ENCODE measurements at regions not wholly inside any gene's neighbourhood (a gene's known extent, or its start where the extent isn't known, plus 50 kb on each side); places are given as distances from the start of the nearest gene placed in this dataset.
"Not testable (repeated sequence)": the region's sequence is repeated elsewhere in the genome, so short reads cannot be mapped to it uniquely, and the experiment has no call there.

GRCh38 chr12:113559466-113559865 is 87.8 kb upstream of the LHX5 start:
- no peak overlapping the region for H3K4me3 Mint-ChIP-seq
- DNase-seq (ENCODE audit: low spot score in 2 of 2) (no peak), ATAC-seq (ENCODE audit: low read depth) (no peak)

DNA sequence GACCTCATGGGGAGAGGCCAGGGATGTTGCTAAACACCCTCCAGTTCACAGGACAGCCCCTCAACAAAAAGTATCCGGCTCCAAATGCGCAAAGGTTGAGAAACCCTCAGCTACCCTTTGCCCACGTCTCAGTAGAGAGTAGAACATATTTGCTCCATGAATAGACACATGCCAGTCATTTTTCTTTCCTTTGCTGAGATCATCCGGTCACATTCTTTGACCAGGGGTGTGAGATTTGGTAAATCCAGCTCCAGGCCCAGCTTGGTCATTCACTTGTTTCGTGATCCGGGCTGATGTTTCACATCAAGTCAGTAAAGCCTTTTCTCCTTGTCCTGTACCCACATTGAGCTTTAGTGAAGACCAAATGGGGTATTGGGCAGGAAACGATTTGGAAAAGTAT is 83.6 kb upstream of the LHX5 start:
- ATAC-seq (ENCODE audit: low read depth) (no peak), DNase-seq (ENCODE audit: low spot score in 2 of 2) (no peak)
- Mint-ChIP-seq H3K4me3 (no peak overlapping the region), H3K4me1 (no peaks in the 10 kb centered on the region), H3K27ac (no peak overlapping the region), H3K36me3 (no peaks in the 10 kb centered on the region), H3K9me3 (peaks cover 3% of the 10 kb centered on the region), H3K27me3 (peaks cover 6% of the 10 kb centered on the region)

More at GRCh38 chr12:113559466-113559865, 87.8 kb upstream of the LHX5 start:
- Mint-ChIP-seq H3K4me1 (no peaks in the 10 kb centered on the region), H3K27ac (no peak overlapping the region), H3K27me3 (peaks cover 12% of the 10 kb centered on the region), H3K9me3 (peaks cover 1% of the 10 kb centered on the region), H3K36me3 (no peaks in the 10 kb centered on the region)

DNA sequence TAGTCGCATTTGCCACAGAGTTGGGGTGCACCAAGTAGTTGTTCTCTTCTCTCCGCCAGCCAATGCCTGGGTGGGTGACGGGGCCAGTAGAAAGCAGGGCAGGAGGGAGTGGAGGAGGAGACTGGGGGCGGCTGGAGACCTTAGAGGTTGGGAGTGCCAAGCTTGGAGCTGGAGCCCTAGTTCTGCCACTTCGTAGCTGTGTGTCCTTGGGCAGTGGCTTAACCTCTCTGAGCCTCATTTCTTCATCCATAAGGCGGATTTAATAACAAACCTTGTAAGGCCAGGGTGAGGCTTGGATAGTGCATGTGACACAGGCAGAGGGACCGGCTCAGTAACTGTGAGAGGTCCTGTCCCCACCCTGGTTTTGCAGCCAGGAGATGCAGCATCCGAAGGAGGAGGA is 81.1 kb upstream of the LHX5 start:
- Mint-ChIP-seq H3K4me1 (no peaks in the 10 kb centered on the region), H3K27ac (no peak overlapping the region), H3K9me3 (peaks cover 6% of the 10 kb centered on the region), H3K36me3 (no peaks in the 10 kb centered on the region), H3K4me3 (no peak overlapping the region), H3K27me3 (no peaks in the 10 kb centered on the region)
- no peak for DNase-seq (ENCODE audit: low spot score in 2 of 2)
- no peak for ATAC-seq (ENCODE audit: low read depth)

- peaks cover 6% of the 10 kb centered on the region for H3K27me3 Mint-ChIP-seq
- H3K36me3 Mint-ChIP-seq = no peaks in the 10 kb centered on the region
- no peak overlapping the region for H3K4me3 Mint-ChIP-seq
- DNase-seq (ENCODE audit: low spot score in 2 of 2) = no peak
- H3K27ac Mint-ChIP-seq = no peak overlapping the region
- no peak for ATAC-seq (ENCODE audit: low read depth)
- peaks cover 6% of the 10 kb centered on the region for H3K9me3 Mint-ChIP-seq
- H3K4me1 Mint-ChIP-seq = no peaks in the 10 kb centered on the region
Measured at GRCh38 chr12:113551563-113551962, 79.9 kb upstream of the LHX5 start.

- Mint-ChIP-seq H3K4me3 (no peak overlapping the region), H3K27me3 (peaks cover 6% of the 10 kb centered on the region), H3K36me3 (no peaks in the 10 kb centered on the region), H3K4me1 (no peaks in the 10 kb centered on the region), H3K9me3 (peaks cover 8% of the 10 kb centered on the region), H3K27ac (no peak overlapping the region)
- no peak for ATAC-seq (ENCODE audit: low read depth)
- no peak for DNase-seq (ENCODE audit: low spot score in 2 of 2)
Measured at GRCh38 chr12:113548467-113548866, 76.8 kb upstream of the LHX5 start.

- H3K27me3 Mint-ChIP-seq = peaks cover 6% of the 10 kb centered on the region
- H3K4me3 Mint-ChIP-seq = no peak overlapping the region
- H3K4me1 Mint-ChIP-seq = no peaks in the 10 kb centered on the region
- H3K27ac Mint-ChIP-seq = no peak overlapping the region
- ATAC-seq (ENCODE audit: low read depth) (no peak), DNase-seq (ENCODE audit: low spot score in 2 of 2) (no peak)
- H3K36me3 Mint-ChIP-seq = no peaks in the 10 kb centered on the region
- H3K9me3 Mint-ChIP-seq = peaks cover 8% of the 10 kb centered on the region
Measured at GRCh38 chr12:113546916-113547863, 75.5 kb upstream of the LHX5 start.

GRCh38 chr12:113537751-113538087 is 66.0 kb upstream of the LHX5 start:
- Mint-ChIP-seq H3K4me1 (no peaks in the 10 kb centered on the region), H3K27me3 (peaks cover 14% of the 10 kb centered on the region), H3K4me3 (no peak overlapping the region), H3K27ac (no peak overlapping the region), H3K36me3 (peaks cover 1% of the 10 kb centered on the region), H3K9me3 (peaks cover 7% of the 10 kb centered on the region)
- no peak for DNase-seq (ENCODE audit: low spot score in 2 of 2)
- ATAC-seq (ENCODE audit: low read depth) = no peak

DNA sequence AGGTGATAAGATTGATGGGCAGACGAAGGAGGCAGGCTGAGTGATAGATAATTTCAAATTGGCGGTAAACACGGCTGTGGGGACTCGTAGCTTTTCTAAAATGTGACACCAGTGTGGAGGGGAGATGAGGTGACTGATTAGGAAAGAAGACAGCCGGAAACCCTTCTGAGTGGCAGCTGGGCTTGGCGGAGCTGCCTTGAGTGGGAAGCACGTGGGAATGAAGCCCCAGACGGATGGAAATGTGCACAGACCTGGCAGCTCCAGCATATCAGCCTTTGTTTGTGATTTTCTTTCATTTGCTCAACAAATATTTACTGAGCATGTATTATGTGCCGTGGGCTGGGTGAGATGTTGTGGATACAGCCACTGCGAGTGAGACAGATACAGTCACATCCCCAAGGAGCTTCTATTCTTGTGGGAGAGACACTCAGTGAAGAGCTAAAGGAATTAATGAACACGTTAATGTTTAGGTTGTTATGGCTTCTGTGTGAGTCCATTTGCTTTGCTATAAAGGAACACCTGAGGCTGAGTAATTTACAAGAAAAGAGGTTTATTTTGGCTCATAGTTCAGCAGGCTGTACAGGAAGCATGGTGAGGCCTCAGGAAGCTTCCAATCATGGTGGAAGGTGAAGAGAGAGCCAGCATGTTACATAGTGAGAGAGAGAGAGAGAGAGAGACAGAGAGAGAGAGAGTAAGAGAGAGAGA is 65.5 kb upstream of the LHX5 start:
- H3K4me3 Mint-ChIP-seq = no peak overlapping the region
- H3K27me3 Mint-ChIP-seq = peaks cover 14% of the 10 kb centered on the region
- H3K4me1 Mint-ChIP-seq = no peaks in the 10 kb centered on the region
- H3K27ac Mint-ChIP-seq = no peak overlapping the region
- H3K36me3 Mint-ChIP-seq = peaks cover 1% of the 10 kb centered on the region
- DNase-seq (ENCODE audit: low spot score in 2 of 2) = no peak
- H3K9me3 Mint-ChIP-seq = peaks cover 7% of the 10 kb centered on the region
- no peak for ATAC-seq (ENCODE audit: low read depth)

DNA sequence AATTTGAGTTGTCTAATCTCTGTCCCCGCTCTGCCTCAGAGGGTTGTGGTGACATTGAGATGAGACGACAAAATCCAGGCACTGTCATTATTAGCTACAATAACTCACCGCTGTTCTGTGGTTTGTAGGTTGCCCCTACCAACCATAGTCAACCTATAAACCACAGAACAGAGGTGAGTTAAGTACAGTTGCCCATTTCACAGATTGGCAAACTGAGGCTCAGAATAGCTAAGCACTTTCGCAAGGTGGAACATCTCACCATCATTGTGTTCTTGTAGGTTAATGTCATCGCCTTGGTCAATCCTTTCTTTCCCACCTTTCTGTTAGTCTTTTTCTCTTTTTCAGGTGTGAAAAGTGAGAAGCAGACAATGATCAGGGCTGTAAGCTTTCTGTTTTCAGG is 63.4 kb upstream of the LHX5 start:
- Mint-ChIP-seq H3K4me1 (no peaks in the 10 kb centered on the region), H3K27me3 (peaks cover 14% of the 10 kb centered on the region), H3K9me3 (peaks cover 4% of the 10 kb centered on the region), H3K27ac (no peak overlapping the region), H3K4me3 (no peak overlapping the region), H3K36me3 (peaks cover 1% of the 10 kb centered on the region)
- DNase-seq (ENCODE audit: low spot score in 2 of 2) (no peak), ATAC-seq (ENCODE audit: low read depth) (no peak)

DNA sequence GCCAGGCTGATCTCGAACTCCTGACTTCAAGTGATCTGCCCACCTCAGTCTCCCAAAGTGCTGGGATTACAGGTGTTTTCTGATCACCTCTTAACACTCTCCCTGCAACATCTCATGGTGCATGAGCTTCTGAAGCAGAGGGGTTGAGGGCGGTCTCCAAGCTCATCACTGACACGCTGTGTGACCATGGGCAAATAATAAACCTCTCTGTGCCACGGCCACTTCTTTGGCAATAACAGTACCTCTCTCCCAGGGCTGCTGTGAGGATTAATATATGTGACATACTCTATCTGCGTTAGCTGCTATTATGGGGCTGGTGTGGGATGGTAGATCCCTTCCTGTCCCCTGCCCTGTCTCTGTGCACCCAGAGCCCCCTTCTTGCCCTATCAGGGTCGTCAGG is 62.9 kb upstream of the LHX5 start:
- H3K9me3 Mint-ChIP-seq = peaks cover 4% of the 10 kb centered on the region
- no peak for ATAC-seq (ENCODE audit: low read depth)
- H3K27ac Mint-ChIP-seq = no peak overlapping the region
- no peaks in the 10 kb centered on the region for H3K4me1 Mint-ChIP-seq
- H3K36me3 Mint-ChIP-seq = peaks cover 1% of the 10 kb centered on the region
- DNase-seq (ENCODE audit: low spot score in 2 of 2) = no peak
- H3K27me3 Mint-ChIP-seq = peaks cover 14% of the 10 kb centered on the region
- H3K4me3 Mint-ChIP-seq = no peak overlapping the region

DNA sequence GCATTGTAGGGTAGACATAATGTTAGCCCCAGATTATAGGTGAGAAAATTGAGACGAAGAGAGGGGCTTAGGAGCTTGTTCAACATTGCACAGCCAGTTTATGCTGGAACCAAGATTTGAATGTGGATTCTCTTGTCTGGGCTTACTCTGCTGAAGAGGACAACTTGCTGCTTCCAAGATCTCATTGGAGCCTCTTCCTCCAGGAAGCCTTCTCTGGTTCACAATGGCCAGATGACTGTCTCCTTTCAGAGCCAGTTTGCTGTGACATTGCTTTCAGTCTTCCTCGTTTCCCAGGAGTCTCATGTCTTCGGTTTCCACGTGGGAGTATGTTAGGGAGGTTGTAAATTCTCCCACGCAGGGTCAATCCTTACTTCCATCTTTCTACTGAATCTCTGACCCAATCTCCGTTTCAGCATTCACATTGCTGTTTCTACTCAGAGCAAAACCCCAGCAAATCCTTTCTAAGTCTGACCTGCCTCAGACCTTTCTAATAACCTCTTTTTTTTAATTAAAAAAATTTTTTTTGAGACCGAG is 62.2 kb upstream of the LHX5 start:
- no peak for DNase-seq (ENCODE audit: low spot score in 2 of 2)
- ATAC-seq (ENCODE audit: low read depth) = no peak
- H3K4me1 Mint-ChIP-seq = no peaks in the 10 kb centered on the region
- H3K27me3 Mint-ChIP-seq = peaks cover 17% of the 10 kb centered on the region
- H3K27ac Mint-ChIP-seq = no peak overlapping the region
- no peak overlapping the region for H3K4me3 Mint-ChIP-seq
- H3K36me3 Mint-ChIP-seq = peaks cover 1% of the 10 kb centered on the region
- H3K9me3 Mint-ChIP-seq = peaks cover 4% of the 10 kb centered on the region

DNA sequence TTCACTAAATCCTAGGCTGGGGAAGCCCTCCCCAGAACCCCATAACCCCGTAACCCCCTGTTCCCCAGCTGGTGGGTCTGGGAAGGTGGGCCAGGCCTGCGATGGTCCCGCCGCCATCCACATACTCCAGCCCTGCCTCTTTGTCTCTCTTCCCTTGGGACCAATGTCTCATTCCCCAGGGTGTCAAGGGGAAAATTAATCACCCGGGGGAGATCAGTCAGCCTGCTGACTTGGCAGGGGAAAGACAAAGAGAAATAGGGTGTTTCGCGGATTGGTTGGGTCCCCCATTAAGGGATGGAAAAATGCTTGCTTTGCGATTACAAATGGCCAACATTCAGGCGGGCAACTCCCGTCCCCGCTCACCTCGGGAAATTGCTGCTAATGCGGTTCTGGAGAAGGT is 60.6 kb upstream of the LHX5 start:
- peaks cover 16% of the 10 kb centered on the region for H3K27me3 Mint-ChIP-seq
- ATAC-seq (ENCODE audit: low read depth) = no peak
- H3K4me3 Mint-ChIP-seq = no peak overlapping the region
- H3K36me3 Mint-ChIP-seq = no peaks in the 10 kb centered on the region
- no peak overlapping the region for H3K27ac Mint-ChIP-seq
- H3K4me1 Mint-ChIP-seq = no peaks in the 10 kb centered on the region
- no peak for DNase-seq (ENCODE audit: low spot score in 2 of 2)
- no peaks in the 10 kb centered on the region for H3K9me3 Mint-ChIP-seq

- not testable (repeated sequence) for H3K27ac Mint-ChIP-seq; H3K36me3 Mint-ChIP-seq; DNase-seq (ENCODE audit: low spot score in 2 of 2); H3K9me3 Mint-ChIP-seq; H3K4me1 Mint-ChIP-seq; ATAC-seq (ENCODE audit: low read depth); H3K4me3 Mint-ChIP-seq
- peaks cover 18% of the 10 kb centered on the region for H3K27me3 Mint-ChIP-seq
Measured at GRCh38 chr12:113531073-113531472, 59.4 kb upstream of the LHX5 start.

GRCh38 chr12:113528606-113529293 is 57.1 kb upstream of the LHX5 start:
- no peak overlapping the region for H3K4me3 Mint-ChIP-seq
- DNase-seq (ENCODE audit: low spot score in 2 of 2) (no peak), ATAC-seq (ENCODE audit: low read depth) (no peak)
- H3K27me3 Mint-ChIP-seq = peaks cover 21% of the 10 kb centered on the region
- no peaks in the 10 kb centered on the region for H3K4me1 Mint-ChIP-seq
- no peak overlapping the region for H3K27ac Mint-ChIP-seq
- no peaks in the 10 kb centered on the region for H3K36me3 Mint-ChIP-seq
- H3K9me3 Mint-ChIP-seq = no peaks in the 10 kb centered on the region
